Hepatocyte (in vitro differentiated cells): ENCODE measurements at regions not wholly inside any gene's neighbourhood (a gene's known extent, or its start where the extent isn't known, plus 50 kb on each side); places are given as distances from the start of the nearest gene placed in this dataset.

Experiments used
- DNase-seq: peaks from one replicate; pipeline ENCODE4 v3.0.0-alpha.2; 2016; ENCODE audit warnings: low spot score
- H2AFZ ChIP-seq: fragments of 200-600 bp; sonication (generic); 2 replicates; pipeline ENCODE4 v1.6.0; 2016; ENCODE audit warnings: antibody characterized with exemption, mild to moderate bottlenecking
- H3K27ac ChIP-seq: fragments of 200-600 bp; sonication (generic); 2 replicates; pipeline ENCODE4 v1.5.1; 2016; ENCODE audit warnings: mild to moderate bottlenecking
- H3K27me3 ChIP-seq: fragments of 200-600 bp; sonication (generic); 2 replicates; pipeline ENCODE4 v1.6.1; 2016
- H3K36me3 ChIP-seq: fragments of 200-600 bp; sonication (generic); replicated peaks from 2 replicates; pipeline ENCODE4 v1.5.1; 2016; ENCODE audit warnings: low read depth; ENCODE audit not compliant: insufficient read depth
- H3K4me1 ChIP-seq: fragments of 200-600 bp; sonication (generic); 2 replicates; pipeline ENCODE4 v1.5.1; 2016; ENCODE audit warnings: mild to moderate bottlenecking, moderate library complexity; ENCODE audit not compliant: insufficient read depth
- H3K4me2 ChIP-seq: fragments of 200-600 bp; sonication (generic); 2 replicates; pipeline ENCODE4 v1.6.0; 2016
- H3K4me3 ChIP-seq: fragments of 200-600 bp; sonication (generic); 2 replicates; pipeline ENCODE4 v1.5.1; 2016; ENCODE audit warnings: mild to moderate bottlenecking
- H3K79me2 ChIP-seq: fragments of 200-600 bp; sonication (generic); 2 replicates; pipeline ENCODE4 v1.6.0; 2017; ENCODE audit warnings: mild to moderate bottlenecking
- H3K9me2 ChIP-seq: fragments of 200-600 bp; sonication (generic); replicated peaks from 2 replicates; pipeline ENCODE4 v1.6.0; 2017; ENCODE audit warnings: mild to moderate bottlenecking; ENCODE audit not compliant: insufficient read depth
- H3K9me3 ChIP-seq: fragments of 200-600 bp; sonication (generic); 2 replicates; pipeline ENCODE4 v1.5.1; 2016; ENCODE audit warnings: low read depth, mild to moderate bottlenecking
- H4K20me1 ChIP-seq: fragments of 200-600 bp; sonication (generic); 2 replicates; pipeline ENCODE4 v1.6.0; 2016; ENCODE audit warnings: mild to moderate bottlenecking; ENCODE audit not compliant: insufficient read depth, poor library complexity, severe bottlenecking
- EZH2 ChIP-seq: fragments of 200-600 bp; sonication (generic); IDR thresholded peaks from 2 replicates; pipeline ENCODE4 v1.6.1; 2016; ENCODE audit warnings: antibody characterized with exemption, mild to moderate bottlenecking, borderline replicate concordance
- EZH2phosphoT487 ChIP-seq: fragments of 200-600 bp; sonication (generic); IDR thresholded peaks from one replicate; pipeline ENCODE4 v1.6.1; 2018; ENCODE audit warnings: antibody characterized with exemption, mild to moderate bottlenecking, low read depth, moderate library complexity; ENCODE audit not compliant: unreplicated experiment, severe bottlenecking
- WGBS: methylation state at CpG from one replicate; pipeline ENCODE4 v1.1.6; 2016; ENCODE audit warnings: low lambda C conversion rate; ENCODE audit errors: missing lambda C conversion rate; 5-methylcytosine and 5-hydroxymethylcytosine counted together
- TF ChIP-seq, protein P1 (sequence below): fragments of 200-600 bp; sonication (generic); IDR thresholded peaks from 2 replicates; pipeline ENCODE4 v1.5.1; 2016; ENCODE audit warnings: antibody characterized with exemption, mild to moderate bottlenecking; ENCODE audit not compliant: poor library complexity

DNA sequence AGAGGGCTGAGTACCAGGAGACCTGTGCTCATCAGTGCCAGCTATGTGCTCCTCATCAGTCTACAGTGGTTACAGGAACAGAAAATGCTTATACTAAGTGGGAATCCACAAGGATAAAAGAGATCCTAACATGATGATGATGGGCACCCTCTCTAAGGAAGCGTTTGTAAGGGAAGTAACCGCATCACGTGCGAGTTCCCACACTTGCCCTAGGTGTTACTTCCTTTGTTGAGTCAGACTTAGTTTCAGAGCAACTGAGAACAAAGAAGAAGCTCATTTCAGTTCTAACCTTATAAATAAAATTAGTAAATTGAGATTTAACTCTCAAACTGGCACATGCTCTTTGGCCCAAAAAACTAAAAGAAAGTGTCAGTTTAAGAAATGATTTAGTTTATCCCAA is 956.4 kb upstream of the TMEM132C start:
- no peaks in the 10 kb centered on the region for H3K4me1 ChIP-seq
- no peaks in the 10 kb centered on the region for H4K20me1 ChIP-seq
- H3K4me3 ChIP-seq = no peak overlapping the region
- H3K36me3 ChIP-seq = no peaks in the 10 kb centered on the region
- H3K79me2 ChIP-seq = no peaks in the 10 kb centered on the region
- H3K4me2 ChIP-seq = no peak overlapping the region
- no peaks in the 10 kb centered on the region for H3K9me3 ChIP-seq
- no peak overlapping the region for H3K27ac ChIP-seq
- H3K9me2 ChIP-seq = no peaks in the 10 kb centered on the region
- no peak for DNase-seq
- TF ChIP-seq, protein P1, sequence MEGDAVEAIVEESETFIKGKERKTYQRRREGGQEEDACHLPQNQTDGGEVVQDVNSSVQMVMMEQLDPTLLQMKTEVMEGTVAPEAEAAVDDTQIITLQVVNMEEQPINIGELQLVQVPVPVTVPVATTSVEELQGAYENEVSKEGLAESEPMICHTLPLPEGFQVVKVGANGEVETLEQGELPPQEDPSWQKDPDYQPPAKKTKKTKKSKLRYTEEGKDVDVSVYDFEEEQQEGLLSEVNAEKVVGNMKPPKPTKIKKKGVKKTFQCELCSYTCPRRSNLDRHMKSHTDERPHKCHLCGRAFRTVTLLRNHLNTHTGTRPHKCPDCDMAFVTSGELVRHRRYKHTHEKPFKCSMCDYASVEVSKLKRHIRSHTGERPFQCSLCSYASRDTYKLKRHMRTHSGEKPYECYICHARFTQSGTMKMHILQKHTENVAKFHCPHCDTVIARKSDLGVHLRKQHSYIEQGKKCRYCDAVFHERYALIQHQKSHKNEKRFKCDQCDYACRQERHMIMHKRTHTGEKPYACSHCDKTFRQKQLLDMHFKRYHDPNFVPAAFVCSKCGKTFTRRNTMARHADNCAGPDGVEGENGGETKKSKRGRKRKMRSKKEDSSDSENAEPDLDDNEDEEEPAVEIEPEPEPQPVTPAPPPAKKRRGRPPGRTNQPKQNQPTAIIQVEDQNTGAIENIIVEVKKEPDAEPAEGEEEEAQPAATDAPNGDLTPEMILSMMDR = no peak
- no peak for TF ChIP-seq EZH2phosphoT487
- TF ChIP-seq EZH2 = no peak
- no peak overlapping the region for H2AFZ ChIP-seq
- no peaks in the 10 kb centered on the region for H3K27me3 ChIP-seq
- 90% methylated on average over 4 of the region's 4 CpGs for WGBS

DNA sequence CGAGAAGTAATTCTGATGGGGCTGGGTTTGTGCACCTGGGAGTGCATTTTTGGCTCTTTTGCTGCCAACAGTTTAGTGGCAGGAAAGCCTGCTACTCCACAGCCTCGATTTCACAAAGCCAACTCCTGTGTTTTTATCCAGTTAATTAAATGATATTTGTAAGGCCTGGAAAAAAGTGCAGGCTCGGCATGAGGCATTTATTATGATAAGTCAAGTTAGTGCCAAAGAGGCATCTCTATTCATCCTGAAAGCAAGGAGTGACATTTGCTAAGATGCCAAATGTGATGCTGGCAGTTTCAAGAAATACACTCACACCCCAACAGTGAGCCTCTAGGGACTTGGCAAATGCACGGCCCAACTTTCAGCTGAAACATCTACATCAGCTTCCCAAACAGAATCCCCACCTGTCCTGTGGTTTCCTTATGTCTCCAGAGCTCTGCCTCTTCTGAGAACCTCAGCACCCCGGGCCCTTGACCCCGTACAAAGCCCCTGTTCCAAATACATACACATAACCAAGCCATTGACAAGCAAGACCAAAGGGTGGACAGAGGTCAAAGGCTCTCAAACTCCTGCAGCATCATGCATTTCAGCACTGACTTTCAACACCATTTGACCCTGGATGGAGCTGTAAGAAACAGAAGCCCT is 955.1 kb upstream of the TMEM132C start:
- H3K79me2 ChIP-seq = no peaks in the 10 kb centered on the region
- H3K27ac ChIP-seq = no peak overlapping the region
- no peaks in the 10 kb centered on the region for H4K20me1 ChIP-seq

DNA sequence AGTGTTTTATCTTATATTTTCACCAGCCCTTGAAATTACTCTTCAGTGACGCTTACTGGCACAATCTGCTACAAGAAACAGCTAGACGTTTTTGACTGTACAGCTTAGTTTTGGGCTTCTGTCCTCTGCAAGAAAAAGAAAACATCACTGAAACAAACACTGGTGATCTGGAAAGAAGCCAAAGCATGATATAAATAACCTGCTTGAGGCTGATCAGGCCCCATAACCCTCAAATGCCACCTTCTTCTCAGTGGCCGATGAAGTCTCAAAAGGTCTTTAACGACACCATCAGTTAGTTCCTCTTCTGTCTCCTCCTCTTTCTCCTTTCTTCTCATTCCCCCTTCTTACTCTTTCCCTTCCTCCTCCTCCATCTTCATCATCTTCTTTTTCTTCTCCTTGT is 942.3 kb upstream of the TMEM132C start:
- no peak for DNase-seq
- H3K27ac ChIP-seq = no peak overlapping the region
- no peaks in the 10 kb centered on the region for H3K36me3 ChIP-seq
- H3K27me3 ChIP-seq = no peaks in the 10 kb centered on the region
- H3K9me2 ChIP-seq = no peaks in the 10 kb centered on the region
- H3K4me1 ChIP-seq = no peaks in the 10 kb centered on the region
- 81% methylated on average over 4 of the region's 4 CpGs for WGBS
- H4K20me1 ChIP-seq = no peaks in the 10 kb centered on the region
- TF ChIP-seq, protein P1 = no peak
- TF ChIP-seq EZH2phosphoT487 (no peak), EZH2 (no peak)
- H2AFZ ChIP-seq = no peak overlapping the region
- no peak overlapping the region for H3K4me3 ChIP-seq
- H3K4me2 ChIP-seq = no peak overlapping the region
- H3K79me2 ChIP-seq = no peaks in the 10 kb centered on the region
- H3K9me3 ChIP-seq = no peaks in the 10 kb centered on the region

More for the DNA sequence above, 955.1 kb upstream of the TMEM132C start:
- H3K9me3 ChIP-seq = no peaks in the 10 kb centered on the region
- no peaks in the 10 kb centered on the region for H3K27me3 ChIP-seq
- H2AFZ ChIP-seq = no peak overlapping the region
- 85% methylated on average over 6 of the region's 6 CpGs for WGBS
- no peak overlapping the region for H3K4me2 ChIP-seq
- no peaks in the 10 kb centered on the region for H3K9me2 ChIP-seq
- DNase-seq = no peak
- no peak for TF ChIP-seq EZH2
- TF ChIP-seq, protein P1 = no peak
- no peak for TF ChIP-seq EZH2phosphoT487
- no peaks in the 10 kb centered on the region for H3K36me3 ChIP-seq
- no peak overlapping the region for H3K4me3 ChIP-seq
- no peaks in the 10 kb centered on the region for H3K4me1 ChIP-seq
